Tibial artery (tissue), 4 donors: ENCODE measurements at regions not wholly inside any gene's neighbourhood (a gene's known extent, or its start where the extent isn't known, plus 50 kb on each side); places are given as distances from the start of the nearest gene placed in this dataset.

Experiments used
- DNase-seq, 2 donors: peaks; one replicate each; pipeline ENCODE4 v3.0.0-alpha.2; 2019
- H3K27ac ChIP-seq, 2 donors: fragments of 200-600 bp; sonication (generic) in 1 of 2; 1 replicate in 1 of 2; 2 replicates in 1 of 2; pipeline ENCODE4 v1.5.1; 2018 to 2019; ENCODE audit warnings: mild to moderate bottlenecking in 1 of 2
- H3K27me3 ChIP-seq, 2 donors: fragments of 200-600 bp; sonication (generic) in 1 of 2; one replicate each; pipeline versions ENCODE4 v1.5.1 to v1.6.0; 2016 to 2019
- H3K36me3 ChIP-seq, 3 donors: fragments of 200-600 bp; sonication (generic) in 2 of 3; one replicate each; pipeline ENCODE4 v1.5.1; 2016 to 2019; ENCODE audit warnings: mild to moderate bottlenecking in 2 of 3
- H3K4me1 ChIP-seq, 4 donors: fragments of 200-600 bp; sonication (generic) in 2 of 4; 1 replicate in 3 of 4; 2 replicates in 1 of 4; pipeline ENCODE4 v1.5.1; 2016 to 2019
- H3K4me3 ChIP-seq, 2 donors: fragments of 200-600 bp; sonication (generic) in 1 of 2; 1 replicate in 1 of 2; 2 replicates in 1 of 2; pipeline ENCODE4 v1.5.1; 2018 to 2019; ENCODE audit warnings: mild to moderate bottlenecking in 2 of 2
- H3K9me3 ChIP-seq, 3 donors: fragments of 200-600 bp; sonication (generic) in 1 of 3; one replicate each; pipeline ENCODE4 v1.5.1; 2016 to 2019
- intact Hi-C: fragments of 100-400 bp; cut with DNase I; formaldehyde crosslinking; loops from one replicate; pipeline ENCODE4 v1.15.0; 2023; ENCODE audit warnings: low total_unique reads
- TF ChIP-seq, protein P1 (sequence below), 2 experiments: fragments of 200-600 bp in 1 of 2; fragments of 450-650 bp in 1 of 2; IDR thresholded peaks; one replicate each; pipeline ENCODE4 v1.5.1; 2017 to 2019; ENCODE audit warnings: antibody characterized with exemption in 2 of 2, mild to moderate bottlenecking in 1 of 2, moderate library complexity in 1 of 2

DNA sequence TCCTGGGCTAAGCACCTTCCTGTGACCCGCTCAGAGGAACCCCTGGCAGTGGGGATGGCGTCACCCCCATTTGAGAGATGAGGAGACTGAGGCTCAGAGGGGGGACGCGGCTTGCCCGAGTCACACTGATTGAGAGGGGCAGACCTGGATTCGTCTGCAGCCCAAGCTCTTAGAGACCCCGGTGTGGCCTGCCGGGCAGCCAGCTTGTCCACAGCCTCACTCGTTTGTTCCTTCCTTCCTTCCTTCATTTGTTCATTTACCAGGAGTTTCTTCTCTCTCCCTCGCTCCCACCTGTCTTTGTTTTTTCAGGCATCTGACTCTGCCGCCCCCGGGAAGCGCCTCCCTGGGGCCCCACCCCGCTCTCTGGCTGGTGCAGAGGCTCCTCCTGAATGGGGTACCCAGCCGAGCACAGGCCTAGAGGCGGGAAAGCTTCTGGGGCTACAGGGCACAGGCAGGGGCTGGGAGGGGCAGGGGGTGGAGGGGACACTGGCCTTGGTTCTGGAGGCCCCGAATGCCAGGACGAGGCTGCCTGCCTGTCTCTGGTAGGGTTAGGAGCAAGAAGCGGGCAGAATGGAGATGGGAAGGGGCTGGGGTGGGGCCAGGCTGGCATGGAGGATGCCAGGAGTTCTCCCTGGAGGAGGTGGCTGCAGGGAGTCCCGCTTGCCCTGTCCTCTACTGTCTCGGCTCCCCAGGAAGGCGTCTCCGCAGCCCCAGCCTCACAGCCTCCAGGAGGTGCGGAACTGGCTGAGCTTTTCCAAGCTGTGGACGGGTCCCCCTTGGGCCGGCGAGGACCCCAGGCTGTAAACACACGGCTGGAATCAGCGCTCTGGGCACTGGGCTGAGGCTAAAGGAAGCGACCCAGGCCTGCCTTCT lies 91.6 kb downstream of the UNCX start:
- DNase-seq: no peak
- intact Hi-C loops: no loop called here
- no peaks in the 10 kb centered on the region for H3K9me3 ChIP-seq
- TF ChIP-seq, protein P1, sequence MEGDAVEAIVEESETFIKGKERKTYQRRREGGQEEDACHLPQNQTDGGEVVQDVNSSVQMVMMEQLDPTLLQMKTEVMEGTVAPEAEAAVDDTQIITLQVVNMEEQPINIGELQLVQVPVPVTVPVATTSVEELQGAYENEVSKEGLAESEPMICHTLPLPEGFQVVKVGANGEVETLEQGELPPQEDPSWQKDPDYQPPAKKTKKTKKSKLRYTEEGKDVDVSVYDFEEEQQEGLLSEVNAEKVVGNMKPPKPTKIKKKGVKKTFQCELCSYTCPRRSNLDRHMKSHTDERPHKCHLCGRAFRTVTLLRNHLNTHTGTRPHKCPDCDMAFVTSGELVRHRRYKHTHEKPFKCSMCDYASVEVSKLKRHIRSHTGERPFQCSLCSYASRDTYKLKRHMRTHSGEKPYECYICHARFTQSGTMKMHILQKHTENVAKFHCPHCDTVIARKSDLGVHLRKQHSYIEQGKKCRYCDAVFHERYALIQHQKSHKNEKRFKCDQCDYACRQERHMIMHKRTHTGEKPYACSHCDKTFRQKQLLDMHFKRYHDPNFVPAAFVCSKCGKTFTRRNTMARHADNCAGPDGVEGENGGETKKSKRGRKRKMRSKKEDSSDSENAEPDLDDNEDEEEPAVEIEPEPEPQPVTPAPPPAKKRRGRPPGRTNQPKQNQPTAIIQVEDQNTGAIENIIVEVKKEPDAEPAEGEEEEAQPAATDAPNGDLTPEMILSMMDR (IDR thresholded peaks at IDR 0.05): no peak
- peaks cover 0 to 10% (median 0%) of the 10 kb centered on the region in 4 donors for H3K4me1 ChIP-seq
- H3K27ac ChIP-seq: no peak overlapping the region
- H3K36me3 ChIP-seq: no peaks in the 10 kb centered on the region
- H3K4me3 ChIP-seq: no peak overlapping the region
- H3K27me3 ChIP-seq: peaks cover 0 to 67% of the 10 kb centered on the region in 2 donors

DNA sequence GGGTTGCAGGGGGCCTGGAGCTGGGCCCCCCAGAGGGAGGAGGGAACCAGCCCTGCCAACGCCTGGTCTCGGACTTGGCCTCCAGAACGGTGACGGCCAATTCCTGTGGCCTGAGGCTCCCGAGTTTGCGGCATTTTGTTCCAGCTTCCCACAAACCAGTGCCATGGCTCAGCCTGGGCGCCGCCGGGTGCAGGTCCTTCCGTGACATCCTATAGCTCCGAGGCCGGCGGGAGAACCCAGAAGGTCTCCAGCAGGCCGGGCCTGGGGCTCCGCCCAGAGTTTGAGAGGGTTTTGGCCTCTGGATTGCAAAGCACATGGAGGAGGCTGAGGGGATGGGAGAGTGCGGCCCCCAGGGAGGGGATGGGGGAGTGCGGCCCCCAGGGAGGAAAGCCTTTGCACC lies 92.6 kb downstream of the UNCX start:
- Histone ChIP-seq H3K4me1 (peaks cover 0 to 10% (median 0%) of the 10 kb centered on the region in 4 donors), H3K27ac (no peak overlapping the region), H3K36me3 (no peaks in the 10 kb centered on the region), H3K27me3 (peaks cover 0 to 76% of the 10 kb centered on the region in 2 donors), H3K9me3 (no peaks in the 10 kb centered on the region), H3K4me3 (no peak overlapping the region)
- TF ChIP-seq, protein P1 (IDR thresholded peaks at IDR 0.05): no peak
- intact Hi-C loops: no loop called here
- DNase-seq: no peak

DNA sequence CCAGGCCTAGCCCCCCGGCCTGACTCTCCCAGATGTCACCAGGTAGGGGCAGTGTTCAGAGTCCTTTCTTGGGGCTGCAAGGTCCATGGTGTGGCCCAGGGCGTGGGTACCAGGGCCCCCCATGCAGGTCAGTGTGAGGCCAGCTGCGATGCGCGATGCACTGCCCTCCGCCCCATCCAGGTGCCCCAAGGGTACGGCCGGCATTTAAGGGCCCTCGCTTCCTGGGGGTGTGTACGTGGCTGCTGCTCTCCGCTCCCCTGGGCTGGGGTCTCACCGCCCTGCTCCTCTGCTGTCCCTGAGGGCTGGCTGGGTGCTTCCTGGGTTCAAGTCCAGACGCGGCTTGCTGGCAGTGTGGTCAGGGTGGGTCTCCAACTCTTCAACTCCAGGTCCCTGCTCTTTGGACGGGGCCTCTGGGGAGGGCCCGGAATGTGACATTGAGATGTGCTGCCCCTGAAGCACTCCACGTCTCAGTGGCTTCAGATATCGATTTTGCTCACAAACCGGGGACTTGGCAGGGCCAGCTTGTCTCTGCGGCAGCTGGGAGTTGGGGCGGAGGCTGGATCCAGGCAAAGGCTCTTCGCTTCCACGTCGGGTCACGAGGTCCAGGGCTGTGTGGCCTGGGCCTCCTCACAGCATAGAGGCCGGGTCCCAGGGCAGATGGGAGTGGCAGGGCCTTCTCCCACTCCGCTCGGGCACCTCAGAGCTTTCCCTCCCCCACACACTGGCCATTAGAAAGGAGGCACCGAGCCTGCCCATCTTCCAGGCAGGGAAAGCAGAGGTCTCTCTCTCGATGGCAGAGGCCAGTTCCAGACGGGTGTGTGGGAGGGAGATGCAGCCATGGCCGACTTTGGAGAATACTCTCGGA lies 93.2 kb downstream of the UNCX start:
- intact Hi-C loops: no loop called here
- no peaks in the 10 kb centered on the region for H3K36me3 ChIP-seq
- H3K4me1 ChIP-seq: peaks cover 0 to 10% (median 0%) of the 10 kb centered on the region in 4 donors
- peaks cover 0 to 77% of the 10 kb centered on the region in 2 donors for H3K27me3 ChIP-seq
- H3K27ac ChIP-seq: no peak overlapping the region
- H3K4me3 ChIP-seq: no peak overlapping the region
- TF ChIP-seq, protein P1 (IDR thresholded peaks at IDR 0.05): no peak
- H3K9me3 ChIP-seq: no peaks in the 10 kb centered on the region
- DNase-seq: peak in 1 of 2 donors; percentile 55

DNA sequence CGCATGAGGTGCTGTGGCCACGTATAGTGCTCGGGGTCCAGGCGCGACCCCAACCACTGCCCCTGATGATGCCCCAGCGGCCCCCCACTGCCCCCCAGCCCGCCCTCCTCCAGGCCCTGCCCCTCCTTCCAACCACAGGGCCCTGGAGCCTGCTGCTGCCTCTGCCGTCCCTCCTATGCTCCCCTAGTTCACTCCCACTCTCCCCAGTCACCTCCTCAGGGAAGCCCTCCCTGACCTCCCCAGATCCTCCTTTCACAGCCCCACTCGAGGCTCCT lies 93.8 kb downstream of the UNCX start:
- no peak for DNase-seq
- TF ChIP-seq, protein P1 (IDR thresholded peaks at IDR 0.05): no peak
- intact Hi-C loops: no loop called here
- no peaks in the 10 kb centered on the region for H3K36me3 ChIP-seq
- H3K4me3 ChIP-seq: no peak overlapping the region
- H3K27me3 ChIP-seq: peaks cover 0 to 77% of the 10 kb centered on the region in 2 donors
- no peak overlapping the region for H3K27ac ChIP-seq
- peaks cover 0 to 9% (median 0%) of the 10 kb centered on the region in 4 donors for H3K4me1 ChIP-seq
- no peaks in the 10 kb centered on the region for H3K9me3 ChIP-seq

DNA sequence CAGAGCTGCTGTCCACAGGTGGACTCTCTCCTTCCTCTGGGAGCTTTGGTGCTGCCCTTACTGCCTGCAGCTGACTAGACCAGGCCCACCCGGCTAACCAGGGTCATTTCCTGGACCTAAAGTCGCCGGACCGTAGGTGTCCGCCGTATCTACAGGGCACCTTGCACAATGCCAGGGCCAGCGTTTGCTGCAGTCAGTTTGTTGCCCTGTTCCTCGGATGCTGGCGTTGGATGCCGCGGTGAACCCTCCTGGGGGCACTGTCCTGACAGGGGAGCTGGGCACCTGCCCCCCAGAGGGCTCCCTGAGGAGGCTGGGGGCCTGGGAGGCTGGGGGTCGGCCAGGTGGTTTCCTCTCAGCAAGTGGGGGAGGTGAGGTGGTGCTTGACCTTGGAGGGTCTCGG lies 96.6 kb downstream of the UNCX start:
- DNase-seq: no peak

More for the DNA sequence above, 96.6 kb downstream of the UNCX start:
- intact Hi-C loops: no loop called here
- no peak overlapping the region for H3K27ac ChIP-seq
- H3K9me3 ChIP-seq: no peaks in the 10 kb centered on the region
- H3K36me3 ChIP-seq: no peaks in the 10 kb centered on the region
- TF ChIP-seq, protein P1 (IDR thresholded peaks at IDR 0.05): no peak
- H3K4me3 ChIP-seq: no peak overlapping the region
- peaks cover 0 to 70% of the 10 kb centered on the region in 2 donors for H3K27me3 ChIP-seq
- no peaks in the 10 kb centered on the region for H3K4me1 ChIP-seq
